Brain microvascular endothelial cell (primary cell): ENCODE measurements at regions not wholly inside any gene's neighbourhood (a gene's known extent, or its start where the extent isn't known, plus 50 kb on each side); places are given as distances from the start of the nearest gene placed in this dataset.

Experiments used
- DNase-seq: peaks from one replicate; pipeline ENCODE4 v3.0.0-alpha.2; 2020
- H3K27ac ChIP-seq: fragments of 250-450 bp; sonication (Bioruptor Pico); 2 replicates; pipeline ENCODE4 v1.5.1; 2020; ENCODE audit warnings: mild to moderate bottlenecking, moderate library complexity
- H3K27me3 ChIP-seq: fragments of 250-450 bp; sonication (Bioruptor Pico); replicated peaks from 2 replicates; pipeline ENCODE4 v1.5.1; 2020; ENCODE audit warnings: mild to moderate bottlenecking
- H3K36me3 ChIP-seq: fragments of 250-450 bp; sonication (Bioruptor Pico); replicated peaks from 2 replicates; pipeline ENCODE4 v1.5.1; 2020; ENCODE audit warnings: mild to moderate bottlenecking
- H3K4me3 ChIP-seq: 2 replicates; pipeline ENCODE4 v1.5.1; 2011; ENCODE audit warnings: low read depth, mild to moderate bottlenecking, control low read depth, low read length, moderate library complexity
- CTCF ChIP-seq: IDR thresholded peaks from 2 replicates; pipeline ENCODE4 v1.5.1; 2011; ENCODE audit warnings: low read depth, mild to moderate bottlenecking, moderate library complexity, low read length, control low read depth, inconsistent platforms; ENCODE audit errors: missing control alignments
- in situ Hi-C: cut with HindIII; loops from 2 replicates; pipeline ENCODE4 v1.10.0; 2017; ENCODE audit warnings: low sequenced_read_pairs, low pct_ligation_motif_present

- no peak overlapping the region for H3K27ac ChIP-seq
- no peaks in the 10 kb centered on the region for H3K36me3 ChIP-seq
- no peak for DNase-seq
- TF ChIP-seq CTCF: no peak
- in situ Hi-C loops: no loop called here
- no peak overlapping the region for H3K4me3 ChIP-seq
- H3K27me3 ChIP-seq: no peaks in the 10 kb centered on the region
These were observed 852.3 kb downstream of the OTOL1 start for GRCh38 chr3:162348912-162349311.

GRCh38 chr3:162353414-162353813 lies 856.8 kb downstream of the OTOL1 start:
- H3K27me3 ChIP-seq: no peaks in the 10 kb centered on the region
- TF ChIP-seq CTCF: no peak
- H3K4me3 ChIP-seq: no peak overlapping the region
- H3K36me3 ChIP-seq: no peaks in the 10 kb centered on the region
- H3K27ac ChIP-seq: no peak overlapping the region
- no peak for DNase-seq
- in situ Hi-C loops: no loop called here

GRCh38 chr3:162354356-162354755 lies 857.7 kb downstream of the OTOL1 start:
- Histone ChIP-seq H3K36me3 (no peaks in the 10 kb centered on the region), H3K27me3 (no peaks in the 10 kb centered on the region), H3K4me3 (no peak overlapping the region), H3K27ac (no peak overlapping the region)
- DNase-seq: no peak
- in situ Hi-C loops: no loop called here
- TF ChIP-seq CTCF: no peak

GRCh38 chr3:162365066-162365719 lies 868.6 kb downstream of the OTOL1 start:
- no peaks in the 10 kb centered on the region for H3K36me3 ChIP-seq
- in situ Hi-C loops: no loop called here
- no peak for DNase-seq
- no peak for TF ChIP-seq CTCF
- H3K4me3 ChIP-seq: no peak overlapping the region
- H3K27me3 ChIP-seq: no peaks in the 10 kb centered on the region
- H3K27ac ChIP-seq: no peak overlapping the region

- Histone ChIP-seq H3K27ac (no peak overlapping the region), H3K36me3 (no peaks in the 10 kb centered on the region), H3K27me3 (no peaks in the 10 kb centered on the region), H3K4me3 (no peak overlapping the region)
- TF ChIP-seq CTCF: no peak
- in situ Hi-C loops: no loop called here
- DNase-seq: no peak
These were observed 869.7 kb downstream of the OTOL1 start for GRCh38 chr3:162366166-162366766.
